GM18526 (cell line): ENCODE measurements at regions not wholly inside any gene's neighbourhood (a gene's known extent, or its start where the extent isn't known, plus 50 kb on each side); places are given as distances from the start of the nearest gene placed in this dataset.

Experiments used
- POLR2A ChIP-seq: IDR thresholded peaks from 3 replicates; pipeline ENCODE4 v1.6.1; 2011; ENCODE audit not compliant: insufficient read length; ENCODE audit errors: extremely low read depth

DNA sequence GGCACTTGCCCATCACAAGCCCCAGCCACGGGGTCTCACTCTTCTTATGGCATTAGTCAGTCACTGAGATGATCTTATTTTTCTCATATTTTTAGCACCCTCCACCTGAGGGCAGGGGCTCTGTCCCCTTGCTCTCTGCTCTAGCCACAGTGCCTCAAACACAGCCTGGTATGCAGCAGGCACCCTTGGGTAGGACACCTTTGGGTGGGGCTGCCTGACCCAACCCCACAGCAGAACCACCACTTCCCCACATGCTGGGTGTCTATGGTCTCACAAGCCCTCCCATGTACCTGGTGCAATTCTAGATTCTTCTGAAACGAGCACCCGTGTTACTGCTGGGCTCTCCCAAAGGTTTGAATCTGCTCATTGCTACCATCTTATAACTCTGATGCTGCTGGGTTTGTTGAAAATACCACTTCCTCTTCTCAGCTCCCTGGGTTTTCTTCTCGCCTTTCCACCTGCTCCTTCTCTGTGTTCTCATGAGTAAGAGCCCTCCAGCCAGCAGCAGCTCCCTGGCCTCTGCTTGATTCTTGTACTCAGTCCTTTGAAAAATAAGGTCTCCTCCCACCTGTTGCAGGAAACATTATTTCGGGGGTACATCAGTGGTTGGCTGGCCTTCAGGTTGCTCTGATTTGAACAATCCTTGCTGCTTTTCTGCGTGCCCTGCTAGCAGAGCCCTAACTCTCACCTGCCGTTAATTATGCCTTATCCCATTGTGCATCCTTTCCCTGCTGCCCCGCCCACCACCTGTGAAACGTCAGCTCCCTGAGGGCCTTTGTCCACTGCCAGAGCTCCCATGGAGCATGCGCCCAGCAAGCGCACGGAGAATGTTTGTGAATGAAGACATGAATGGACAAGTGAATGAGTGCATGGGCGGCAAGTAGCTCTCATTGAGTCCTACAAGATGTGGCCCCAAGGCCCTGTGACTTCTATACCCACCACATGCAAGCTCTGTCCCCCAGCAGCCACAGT, 1181.6 kb downstream of the TBC1D22A start:
- no peak for TF ChIP-seq POLR2A

DNA sequence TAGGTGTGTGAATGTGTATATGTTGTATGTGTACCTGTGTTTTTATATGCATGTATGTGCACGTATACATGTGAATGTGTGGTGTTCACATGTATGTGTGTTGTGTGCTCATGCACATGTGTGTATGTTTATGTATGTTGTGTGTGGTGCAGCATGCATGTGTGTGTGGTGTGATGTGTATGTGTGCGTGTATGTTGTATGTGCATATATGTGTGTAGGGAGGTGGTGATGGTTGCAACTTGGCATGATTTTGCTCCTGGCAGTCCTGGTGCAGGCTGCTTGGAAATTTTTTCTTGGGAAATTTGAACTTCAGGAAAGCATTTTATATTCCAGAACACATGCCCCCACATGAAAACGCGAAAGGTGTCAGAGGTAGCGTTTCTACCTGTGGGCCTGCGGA, 1177.8 kb downstream of the TBC1D22A start:
- no peak for TF ChIP-seq POLR2A

DNA sequence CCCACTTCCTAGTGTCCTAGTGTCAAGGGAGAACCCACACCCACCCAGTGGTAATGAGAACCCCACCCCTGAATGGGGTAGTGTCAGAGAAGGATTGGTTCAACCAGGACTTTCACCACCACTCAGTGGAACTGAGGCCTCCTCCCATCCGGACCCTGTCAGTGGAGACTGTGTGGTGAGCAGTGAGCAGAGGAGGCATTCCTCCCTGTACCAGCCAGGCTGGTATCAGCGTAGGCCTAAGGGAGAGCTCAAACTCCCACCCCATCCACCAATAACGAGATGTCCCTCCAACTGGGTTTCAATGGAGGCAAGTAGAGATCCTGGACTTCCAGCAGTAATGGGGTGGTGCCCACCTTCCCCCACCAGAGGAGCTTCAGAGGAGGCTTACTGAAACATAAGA, 1171.4 kb downstream of the TBC1D22A start:
- no peak for TF ChIP-seq POLR2A

DNA sequence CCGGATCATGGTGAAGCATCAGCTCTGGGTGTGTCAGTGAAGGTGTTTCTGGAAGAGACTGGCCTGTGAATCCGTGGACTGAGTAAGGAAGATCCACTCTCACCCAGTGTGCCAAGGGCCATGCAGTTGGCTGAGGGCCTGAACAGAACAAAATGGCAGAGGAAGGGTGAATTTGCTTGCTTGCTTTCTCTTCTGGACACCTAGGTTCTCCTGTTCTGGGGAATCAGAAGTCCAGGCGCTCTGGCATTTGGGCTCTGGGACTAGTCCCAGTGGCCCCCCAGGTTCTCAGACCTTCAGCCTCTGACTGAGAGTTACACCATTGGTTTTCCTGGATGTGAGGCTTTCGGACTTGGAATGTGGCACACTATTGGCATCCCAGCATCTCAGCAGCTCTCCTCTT, 1170.8 kb downstream of the TBC1D22A start:
- TF ChIP-seq POLR2A: no peak

DNA sequence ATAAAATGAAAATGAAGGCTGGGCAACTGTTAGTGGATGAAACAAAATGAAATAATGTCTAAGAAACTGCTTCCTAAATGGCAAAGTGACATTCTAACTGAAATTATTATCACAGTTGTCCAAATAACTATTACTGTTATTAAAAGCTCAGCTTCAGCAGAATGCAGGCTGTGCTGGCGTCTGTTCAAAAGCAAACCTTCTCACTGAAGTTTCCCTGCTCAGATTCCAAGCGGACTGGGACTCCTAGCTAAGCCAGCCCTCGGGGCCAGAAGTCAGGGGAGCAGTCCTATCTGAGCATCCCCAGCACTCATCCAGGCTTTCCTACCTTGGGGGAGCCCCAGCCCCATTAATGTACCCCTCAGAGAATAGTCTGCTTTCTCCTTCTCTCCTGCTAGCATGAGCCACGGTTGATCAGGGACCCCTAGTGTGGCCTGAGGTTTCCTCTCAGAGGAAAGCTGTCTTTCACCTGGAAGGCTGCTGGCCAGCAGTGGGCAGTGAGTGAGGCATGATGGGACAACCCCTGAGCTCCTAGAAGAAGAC, 1167.3 kb downstream of the TBC1D22A start:
- TF ChIP-seq POLR2A: no peak

DNA sequence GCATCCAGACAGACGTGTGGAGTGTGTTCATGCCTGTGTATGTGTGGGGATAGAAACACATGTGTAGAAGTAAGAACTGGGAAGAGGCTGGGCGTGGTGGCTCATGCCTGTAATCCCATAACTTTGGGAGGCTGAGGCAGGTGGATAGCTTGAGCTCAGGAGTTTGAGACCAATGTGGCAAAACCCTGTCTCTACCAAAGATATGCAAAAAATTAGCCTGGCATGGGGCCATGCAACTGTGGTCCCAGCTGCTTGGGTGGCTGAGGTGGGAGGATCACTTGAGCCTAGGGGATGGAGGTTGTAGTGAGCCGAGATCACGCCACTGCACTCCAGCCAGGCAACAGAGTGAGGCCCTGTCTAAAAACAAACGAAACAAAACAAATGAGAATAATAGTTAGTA, 1166.6 kb downstream of the TBC1D22A start:
- TF ChIP-seq POLR2A: no peak

DNA sequence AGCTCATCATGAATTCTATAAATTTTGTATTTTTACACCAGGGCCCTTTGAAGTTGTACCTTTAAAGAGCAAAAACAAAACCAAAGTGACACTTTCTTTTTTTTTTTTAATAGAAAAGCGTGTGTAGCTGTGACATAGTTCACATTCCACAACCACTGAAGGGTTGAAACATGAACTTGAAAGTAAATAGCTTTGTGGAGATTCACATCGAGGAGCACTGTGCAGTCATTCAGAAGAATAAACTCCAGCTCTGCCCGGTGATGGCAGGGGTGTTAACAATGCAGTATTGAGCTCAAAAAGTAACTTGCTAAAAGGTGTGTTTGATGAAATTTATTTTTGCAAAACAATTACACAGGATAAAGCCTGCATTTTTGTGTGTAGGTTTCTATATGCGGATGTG, 1166.2 kb downstream of the TBC1D22A start:
- TF ChIP-seq POLR2A: no peak

DNA sequence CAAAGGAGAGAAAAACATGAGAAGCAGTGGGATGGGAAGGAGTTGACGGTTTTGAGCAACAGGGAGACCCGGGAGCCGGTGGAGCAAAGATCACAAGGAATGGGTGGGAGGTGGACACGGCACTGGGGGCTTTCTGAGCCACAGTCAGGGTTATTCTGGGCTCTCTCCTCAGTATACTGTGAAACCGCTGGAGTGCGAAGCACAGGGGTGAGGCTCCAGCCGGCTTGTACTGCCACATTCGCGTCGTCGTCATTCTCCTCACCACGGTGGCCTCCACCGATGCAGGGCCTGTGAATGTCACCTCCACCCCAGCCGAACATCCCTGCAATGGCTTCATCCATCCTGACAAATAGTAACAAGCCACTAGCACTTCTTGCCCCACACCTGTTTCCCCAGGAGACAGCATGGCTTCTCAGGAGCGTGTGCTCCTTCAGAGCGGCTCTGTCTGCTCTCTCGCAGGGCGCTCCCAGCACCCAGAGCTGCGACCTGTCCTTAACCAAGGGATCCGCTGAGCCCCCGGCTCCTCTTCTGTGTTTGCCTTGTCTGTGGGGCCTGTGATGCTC, 1165.3 kb downstream of the TBC1D22A start:
- no peak for TF ChIP-seq POLR2A

DNA sequence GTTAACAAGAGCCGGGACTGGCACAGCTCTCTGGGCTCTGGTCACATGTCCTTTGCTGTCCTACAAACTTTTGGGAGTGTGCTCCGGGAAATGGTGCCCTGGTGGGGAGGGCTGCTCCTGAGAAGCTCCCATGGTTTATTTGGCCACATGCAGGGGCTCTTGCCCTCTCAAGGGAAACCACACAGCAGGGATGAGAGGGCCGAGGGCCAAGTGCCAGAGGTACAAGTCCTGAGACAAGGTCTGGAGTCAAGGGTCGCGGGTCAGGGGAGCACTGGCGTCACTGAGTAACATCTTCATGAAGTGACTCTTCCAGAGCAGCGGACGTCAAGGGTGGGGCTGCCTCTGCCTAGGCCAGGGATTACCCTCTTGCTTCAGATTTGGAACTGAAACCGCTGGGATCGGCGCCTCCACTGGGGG, 1160.6 kb downstream of the TBC1D22A start:
- TF ChIP-seq POLR2A: no peak

DNA sequence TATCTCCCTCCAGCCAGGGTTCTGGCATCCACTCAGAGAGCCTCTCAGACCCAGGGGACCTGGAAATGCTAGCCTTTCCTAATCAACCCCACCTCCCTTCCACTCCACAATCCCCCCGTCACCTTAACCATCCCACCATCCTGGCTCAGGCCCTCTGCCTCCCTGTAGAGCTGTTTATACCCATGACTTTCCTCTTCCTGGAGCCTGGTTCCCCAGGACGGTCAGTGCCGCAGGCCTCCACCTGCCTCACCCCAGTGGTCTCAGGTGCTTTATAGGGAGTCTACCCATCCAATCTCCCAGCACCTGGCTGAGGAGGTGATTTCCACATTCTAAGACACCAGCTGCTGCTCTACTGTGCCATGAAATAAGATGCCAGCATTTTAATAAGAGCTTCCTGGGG, 1159.5 kb downstream of the TBC1D22A start:
- TF ChIP-seq POLR2A: no peak

DNA sequence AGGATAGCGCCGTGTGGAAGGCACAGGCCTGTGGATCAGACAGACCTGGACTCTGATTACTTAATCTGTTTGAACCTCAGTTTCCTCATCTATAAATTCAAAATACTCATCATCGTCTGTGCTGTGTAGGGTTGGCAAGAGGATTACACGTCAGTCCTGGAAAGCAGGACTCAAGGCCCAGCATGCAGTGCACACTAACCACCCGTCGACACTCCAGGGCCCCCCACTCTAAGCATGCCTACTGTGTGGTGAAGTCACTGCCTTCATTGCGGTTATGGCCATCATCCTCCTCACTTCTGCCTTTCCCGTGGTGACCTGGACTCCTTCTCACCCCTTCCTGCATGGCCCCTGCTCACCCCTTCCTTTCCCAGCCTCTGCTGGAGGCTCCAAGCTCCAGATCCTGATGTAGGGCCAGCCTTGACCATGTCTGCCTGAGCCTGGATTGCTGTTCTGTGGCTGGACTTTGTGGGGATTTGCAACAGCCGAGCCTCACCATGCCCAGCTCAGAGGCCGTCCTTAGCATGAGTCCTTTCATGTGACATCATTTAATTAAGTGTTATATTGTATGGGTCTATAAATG, 1158.0 kb downstream of the TBC1D22A start:
- TF ChIP-seq POLR2A: no peak

DNA sequence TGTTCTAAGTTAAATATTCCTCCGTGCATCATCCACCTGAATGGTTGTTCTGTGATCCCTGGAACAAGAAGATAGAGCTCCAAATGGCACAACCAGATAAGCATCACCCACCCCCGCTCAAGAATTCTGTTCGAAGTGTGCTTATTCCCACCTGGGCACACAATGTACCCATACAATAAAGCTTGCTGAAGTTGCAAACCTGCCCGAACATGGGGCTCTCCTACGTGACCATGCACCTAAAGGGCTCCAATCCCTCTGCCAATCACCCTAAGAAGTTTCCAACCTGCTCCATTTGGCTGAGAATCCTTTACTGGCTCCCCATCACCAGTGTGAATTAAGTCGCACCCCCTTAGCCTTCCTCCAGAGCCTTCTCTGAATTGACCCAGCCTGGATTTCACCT, 1157.4 kb downstream of the TBC1D22A start:
- TF ChIP-seq POLR2A: no peak

DNA sequence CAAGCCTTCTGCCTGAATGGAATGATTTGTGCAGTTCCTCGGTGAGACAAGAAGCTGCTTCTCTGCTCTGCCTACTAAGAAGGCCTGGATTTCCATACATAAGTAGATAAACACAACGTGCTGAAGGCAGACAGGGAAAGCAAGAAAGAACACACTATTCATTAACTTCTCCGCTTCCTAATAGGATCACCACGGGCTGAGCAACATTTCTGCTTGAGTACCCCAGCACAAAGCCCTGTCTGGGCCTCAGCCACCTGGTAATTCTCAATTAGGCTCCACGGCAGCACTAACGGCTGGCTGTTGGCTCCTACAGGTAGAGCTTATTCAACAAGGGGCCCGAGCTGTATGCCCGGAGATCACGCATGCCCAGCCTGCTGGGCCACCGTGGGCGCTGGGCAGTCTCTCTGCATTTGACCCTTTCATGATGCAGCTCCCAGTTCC, 1156.6 kb downstream of the TBC1D22A start:
- no peak for TF ChIP-seq POLR2A

DNA sequence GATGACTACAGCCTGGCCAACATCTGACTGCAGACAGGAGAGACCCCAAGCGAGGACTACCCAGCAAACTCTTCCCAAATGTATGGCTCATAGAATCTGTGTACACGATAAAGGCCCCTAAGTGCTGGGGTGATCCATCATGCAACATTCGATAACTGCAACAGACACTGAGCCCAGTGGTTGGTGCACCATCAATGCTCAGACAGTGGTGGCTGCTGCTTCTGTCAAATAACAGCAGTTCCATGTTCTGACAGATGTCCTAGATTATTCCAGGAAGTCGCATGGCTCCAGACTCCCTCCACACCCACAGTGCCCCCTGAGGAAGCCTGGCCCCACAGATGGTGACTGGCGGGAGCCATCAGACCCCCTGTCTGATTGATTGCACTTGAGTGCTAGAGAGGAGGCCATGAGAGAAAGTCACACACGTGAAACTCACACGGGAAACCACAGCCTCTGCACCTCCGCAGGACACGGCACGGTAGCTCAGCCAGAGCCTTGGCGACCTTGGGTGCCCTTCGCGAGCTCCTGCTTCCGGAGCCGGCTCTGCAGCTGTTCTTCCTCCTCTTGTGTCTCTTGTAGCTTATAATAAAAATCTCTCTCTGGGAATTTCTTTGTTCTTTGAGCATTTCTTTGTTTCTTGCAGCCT, 1155.9 kb downstream of the TBC1D22A start:
- no peak for TF ChIP-seq POLR2A

DNA sequence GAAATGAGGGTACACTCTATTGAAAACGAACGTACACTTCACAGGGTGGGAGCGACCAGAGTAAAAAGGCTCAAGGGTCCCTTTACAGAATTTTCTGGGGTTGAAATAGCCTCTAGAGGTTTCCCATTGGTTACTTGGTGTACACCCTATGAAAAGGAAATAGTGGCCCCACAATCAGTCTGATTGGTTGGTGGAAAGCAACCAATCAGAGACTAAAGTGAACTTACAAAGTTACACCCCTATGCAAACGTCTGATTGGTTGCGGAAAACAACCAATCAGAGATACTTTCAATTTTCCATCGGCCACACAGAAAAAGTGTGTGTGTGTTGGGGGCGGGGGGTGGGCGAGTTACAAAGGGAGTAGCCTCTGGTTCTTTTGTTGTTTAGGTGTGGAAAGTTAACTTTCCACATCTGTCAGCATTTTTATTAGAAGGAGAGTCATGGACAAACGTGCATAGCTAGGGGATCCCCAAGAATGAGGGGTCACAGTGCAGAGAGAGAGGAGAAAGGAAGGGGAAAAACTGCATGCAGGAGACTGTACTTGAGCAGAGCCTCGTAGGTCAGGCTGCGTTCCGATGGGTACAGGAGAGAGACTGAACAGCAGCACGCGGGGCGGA, 1152.1 kb downstream of the TBC1D22A start:
- no peak for TF ChIP-seq POLR2A
